K562 (cell line): ENCODE measurements at regions not wholly inside any gene's neighbourhood (a gene's known extent, or its start where the extent isn't known, plus 50 kb on each side); places are given as distances from the start of the nearest gene placed in this dataset.

Experiments
- ATAC-seq: fragments of 200-7000 bp; cut with Tn5 transposase; 3 replicates; pipeline ENCODE4 v1.9.1; 2020; ENCODE audit warnings: moderate library complexity
- BruUV-seq: library from RNA; stranded (reverse); fragments of 400-500 nt; replicated peaks from 2 replicates; lab custom pipeline; 2021; lab: Mats Ljungman, UMichigan
- CTCF ChIA-PET: fragments of 300-600 bp; formaldehyde crosslinking; extraction: SDS; loops from one replicate; lab custom pipeline; 2021; ENCODE audit warnings: low intra/inter-chr PET ratio; lab: Yijun Ruan, JAX
- POLR2A ChIA-PET: fragments of 300-600, 350-650 bp; sonication (Branson Sonifier 250); formaldehyde crosslinking; extraction: SDS; loops from one replicate; lab custom pipeline; 2021; ENCODE audit warnings: antibody characterized with exemption, inconsistent platforms; lab: Yijun Ruan, JAX
- DNase-seq, 4 experiments: peaks; one replicate each; pipeline versions ENCODE4 v3.0.0 to v3.0.0-alpha.2; 2011 to 2018; ENCODE audit warnings: low spot score in 3 of 4, mixed read lengths in 3 of 4; ENCODE audit errors: extremely low read depth in 1 of 4
- FAIRE-seq: peaks from 2 replicates; lab custom pipeline; 2011; peaks lifted over from hg19 to GRCh38; lab: Jason Lieb, UNC
- H2AFZ ChIP-seq: 2 replicates; pipeline ENCODE4 v1.6.0; 2011; ENCODE audit warnings: low read depth, low read length, control low read depth, inconsistent platforms
- H3K27ac ChIP-seq: fragments of 200-600 bp; 3 replicates; pipeline ENCODE4 v1.8.0; 2011; ENCODE audit warnings: low read depth, mild to moderate bottlenecking, control low read depth, inconsistent platforms, low read length, moderate library complexity, mixed read lengths; ENCODE audit errors: extremely low read depth
- H3K27me3 ChIP-seq, 2 experiments: fragments of 300-600 bp in 1 of 2; 2 replicates in 1 of 2; 3 replicates in 1 of 2; pipeline versions ENCODE4 v1.6.0 to v1.8.0; 2011; ENCODE audit warnings: inconsistent platforms in 2 of 2, low read length in 2 of 2, mild to moderate bottlenecking in 1 of 2, mixed read lengths in 1 of 2, moderate library complexity in 1 of 2; ENCODE audit not compliant: control insufficient read depth in 2 of 2, insufficient read depth in 2 of 2
- H3K36me3 ChIP-seq: fragments of 300-600 bp; 3 replicates; pipeline ENCODE4 v1.8.0; 2011; ENCODE audit warnings: mild to moderate bottlenecking, low read length, inconsistent platforms; ENCODE audit not compliant: control insufficient read depth, insufficient read depth
- H3K4me1 ChIP-seq, 2 experiments: fragments of 200-600 bp in 1 of 2; replicated peaks in 1 of 2; 2 replicates in 1 of 2; 3 replicates in 1 of 2; pipeline versions ENCODE4 v1.5.1 to v1.8.0; 2011; ENCODE audit warnings: inconsistent platforms in 2 of 2, low read length in 2 of 2, mild to moderate bottlenecking in 1 of 2, mixed read lengths in 1 of 2, moderate library complexity in 1 of 2; ENCODE audit not compliant: control insufficient read depth in 2 of 2, insufficient read depth in 2 of 2
- H3K4me2 ChIP-seq: 2 replicates; pipeline ENCODE4 v1.6.1; 2011; ENCODE audit warnings: low read length, control low read depth, inconsistent platforms, mixed read lengths; ENCODE audit not compliant: insufficient read depth
- H3K4me3 ChIP-seq: fragments of 200-600 bp; sonication (generic), shearing (Covaris generic); 2 replicates; pipeline ENCODE4 v1.5.1; 2016; ENCODE audit warnings: control low read depth, inconsistent platforms
- H3K79me2 ChIP-seq: fragments of 200-600 bp; 3 replicates; pipeline ENCODE4 v1.8.0; 2011; ENCODE audit warnings: low read length, inconsistent platforms; ENCODE audit not compliant: control insufficient read depth, insufficient read depth
- H3K9ac ChIP-seq, 2 experiments: 2 replicates each; pipeline versions ENCODE4 v1.6.0 to v1.6.1; 2011; ENCODE audit warnings: low read depth in 2 of 2, low read length in 2 of 2, control low read depth in 1 of 2, inconsistent platforms in 1 of 2, mild to moderate bottlenecking in 1 of 2, mixed read lengths in 1 of 2; ENCODE audit not compliant: insufficient read depth in 1 of 2
- H3K9me1 ChIP-seq: one replicate; pipeline ENCODE4 v1.6.0; 2011; ENCODE audit warnings: inconsistent platforms, mild to moderate bottlenecking, low read length, moderate library complexity; ENCODE audit not compliant: control insufficient read depth, insufficient read depth
- H3K9me3 ChIP-seq: replicated peaks from 2 replicates; pipeline ENCODE4 v1.5.1; 2011; ENCODE audit warnings: low read depth, low read length, inconsistent platforms; ENCODE audit not compliant: control insufficient read depth, insufficient read depth
- H4K20me1 ChIP-seq: replicated peaks from 2 replicates; pipeline ENCODE4 v1.6.1; 2011; ENCODE audit warnings: low read length, inconsistent platforms, mixed read lengths; ENCODE audit not compliant: control insufficient read depth, insufficient read depth
- JUND ChIP-seq, 2 experiments: IDR thresholded peaks; 2 replicates in 1 of 2; 3 replicates in 1 of 2; pipeline ENCODE4 v1.6.1; 2011; ENCODE audit warnings: borderline replicate concordance in 2 of 2, low read depth in 2 of 2, low read length in 2 of 2, improper control_type of control experiment in 1 of 2, missing biosample characterization in 1 of 2, missing genetic modification characterization in 1 of 2, missing genetic modification reagents in 1 of 2
- LARP7 ChIP-seq: fragments of 450-650 bp; IDR thresholded peaks from 2 replicates; pipeline ENCODE4 v1.6.1; 2016
- THRAP3 ChIP-seq: fragments of 450-650 bp; IDR thresholded peaks from 2 replicates; pipeline ENCODE4 v1.6.1; 2016; ENCODE audit warnings: mild to moderate bottlenecking, inconsistent platforms, borderline replicate concordance
- WGBS: fragments of 100-300 bp; shearing (Covaris generic); methylation state at CpG from one replicate; pipeline ENCODE4 v1.1.6; 2016; ENCODE audit warnings: low coverage, mixed read lengths; ENCODE audit not compliant: insufficient coverage; ENCODE audit errors: missing lambda C conversion rate; 5-methylcytosine and 5-hydroxymethylcytosine counted together
- in situ Hi-C: fragments of 300-500 bp; cut with MboI; formaldehyde crosslinking; loops from 4 replicates; pipeline ENCODE4 v1.15.0; 2018; ENCODE audit warnings: inconsistent platforms, mixed read lengths
- intact Hi-C: fragments of 100-400 bp; cut with micrococcal nuclease; formaldehyde crosslinking; loops from 2 replicates; pipeline ENCODE4 v1.14.2; 2022
- TF ChIP-seq, protein P1 (sequence below), 2 experiments: fragments of 450-650 bp; IDR thresholded peaks; 2 replicates each; pipeline ENCODE4 v1.6.1; 2016

DNA sequence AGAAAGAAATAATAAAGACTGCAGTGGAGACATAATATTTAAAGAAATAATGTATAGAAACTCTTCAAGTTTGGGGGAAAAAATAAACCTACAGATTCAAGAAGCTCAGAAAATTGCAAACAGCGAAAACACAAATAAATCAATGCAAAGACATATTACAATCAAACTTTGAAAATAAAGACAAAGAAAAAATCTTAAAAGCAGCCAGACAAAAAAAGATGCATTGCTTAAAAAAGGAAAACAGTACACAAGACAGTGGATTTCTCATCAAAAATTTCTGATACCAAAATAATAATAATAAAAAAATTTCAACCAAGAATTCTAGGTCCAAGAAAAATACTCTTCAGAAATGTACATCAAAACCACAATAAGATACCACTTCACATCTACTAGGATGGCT, 681.0 kb downstream of the UQCRFS1 start:
- FAIRE-seq: no peak
- peak; percentile 69; the same call in 1 of the 2 replicates for TF ChIP-seq THRAP3
- TF ChIP-seq, protein P1, sequence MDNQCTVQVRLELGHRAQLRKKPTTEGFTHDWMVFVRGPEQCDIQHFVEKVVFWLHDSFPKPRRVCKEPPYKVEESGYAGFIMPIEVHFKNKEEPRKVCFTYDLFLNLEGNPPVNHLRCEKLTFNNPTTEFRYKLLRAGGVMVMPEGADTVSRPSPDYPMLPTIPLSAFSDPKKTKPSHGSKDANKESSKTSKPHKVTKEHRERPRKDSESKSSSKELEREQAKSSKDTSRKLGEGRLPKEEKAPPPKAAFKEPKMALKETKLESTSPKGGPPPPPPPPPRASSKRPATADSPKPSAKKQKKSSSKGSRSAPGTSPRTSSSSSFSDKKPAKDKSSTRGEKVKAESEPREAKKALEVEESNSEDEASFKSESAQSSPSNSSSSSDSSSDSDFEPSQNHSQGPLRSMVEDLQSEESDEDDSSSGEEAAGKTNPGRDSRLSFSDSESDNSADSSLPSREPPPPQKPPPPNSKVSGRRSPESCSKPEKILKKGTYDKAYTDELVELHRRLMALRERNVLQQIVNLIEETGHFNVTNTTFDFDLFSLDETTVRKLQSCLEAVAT (IDR thresholded peaks at IDR 0.05): peak; percentile 7 to 19; a peak in 2 of 4 replicates
- no peak for TF ChIP-seq JUND (IDR thresholded peaks at IDR 0.05; ENCODE audit: borderline replicate concordance, low read depth, low read length)
- no peak for TF ChIP-seq JUND (tag; IDR thresholded peaks at IDR 0.05; ENCODE audit: borderline replicate concordance, low read depth, low read length)
- peak; percentile 51; the same call in 1 of the 2 replicates for TF ChIP-seq LARP7
- TF ChIP-seq, all 486 proteins: peak for 3
- Histone ChIP-seq H3K79me2 (peaks cover 99% of the 10 kb centered on the region), H3K9ac (peak overlapping the region in 1 of 2 experiments; percentile 71; a peak in 2 of 4 replicates), H3K27me3 (no peaks in the 10 kb centered on the region), H3K27ac (peak overlapping the region; percentile 78; the same call in 2 of the 3 replicates), H3K9me3 (no peaks in the 10 kb centered on the region), H3K4me2 (peak overlapping the region; percentile 69; the same call in 1 of the 2 replicates), H3K4me3 (peak overlapping the region; percentile 42), H3K9me1 (no peaks in the 10 kb centered on the region), H4K20me1 (no peaks in the 10 kb centered on the region), H2AFZ (no peak overlapping the region), H3K4me1 (peaks cover 8 to 11% of the 10 kb centered on the region in 2 experiments; a peak in 3 of 5 replicates), H3K36me3 (peaks cover 11% of the 10 kb centered on the region; the same call in 2 of the 3 replicates)
- WGBS: 63% methylated on average over 1 of the region's 1 CpG
- ChIA-PET POLR2A (interaction anchor here (0.5 to 1.6 kb wide), 5 partner anchors 73 to 613 kb away, joined by 3 read pairs; no protein-coding TSS in a partner anchor), CTCF (no interaction called here)
- intact Hi-C loops: no loop called here
- ATAC-seq (no peak), DNase-seq (no peak)
- BruUV-seq: no TSS peak
- in situ Hi-C loops: no loop called here
